Vagina (tissue), 2 donors: ENCODE measurements at regions not wholly inside any gene's neighbourhood (a gene's known extent, or its start where the extent isn't known, plus 50 kb on each side); places are given as distances from the start of the nearest gene placed in this dataset.

ENCODE experiments used
- POLR2A ChIP-seq, 2 donors: fragments of 450-650 bp; IDR thresholded peaks; one replicate each; pipeline ENCODE4 v1.6.1; 2017; ENCODE audit warnings: antibody characterized with exemption in 2 of 2, mild to moderate bottlenecking in 2 of 2, moderate library complexity in 2 of 2
- POLR2AphosphoS5 ChIP-seq, 2 donors: sonication (generic); formaldehyde crosslinking; IDR thresholded peaks; one replicate each; pipeline ENCODE4 v1.9.0; 2017; ENCODE audit warnings: antibody characterized with exemption in 2 of 2, mild to moderate bottlenecking in 2 of 2, low read depth in 1 of 2; ENCODE audit not compliant: insufficient read depth in 1 of 2
- TF ChIP-seq, protein P1 (sequence below), 3 experiments: fragments of 450-650 bp in 2 of 3; fragments of 200-600 bp in 1 of 3; sonication (generic) in 1 of 3; IDR thresholded peaks; one replicate each; pipeline ENCODE4 v1.5.1; 2017 to 2019; ENCODE audit warnings: antibody characterized with exemption in 3 of 3, mild to moderate bottlenecking in 2 of 3, moderate library complexity in 2 of 3

DNA sequence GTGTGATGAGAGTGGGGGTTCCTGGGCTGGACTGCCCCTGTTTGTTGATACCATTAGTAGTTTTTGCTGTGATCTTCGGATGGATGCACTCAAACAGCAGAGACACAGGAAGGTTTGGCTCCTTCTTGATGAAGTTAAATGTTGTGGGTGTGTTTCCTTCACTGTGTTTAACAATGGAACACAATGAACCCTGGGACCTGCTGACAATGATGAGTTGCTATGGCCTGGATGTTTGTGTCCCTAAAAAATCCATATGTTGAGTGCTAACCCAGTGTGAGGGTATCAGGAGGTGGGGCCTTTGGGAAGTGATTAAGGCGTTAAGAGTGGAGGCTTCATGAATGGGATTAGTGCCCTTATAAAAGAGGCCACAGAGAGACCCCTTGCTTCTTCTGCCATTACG, 237.4 kb upstream of the HS6ST1 start:
- TF ChIP-seq, protein P1, sequence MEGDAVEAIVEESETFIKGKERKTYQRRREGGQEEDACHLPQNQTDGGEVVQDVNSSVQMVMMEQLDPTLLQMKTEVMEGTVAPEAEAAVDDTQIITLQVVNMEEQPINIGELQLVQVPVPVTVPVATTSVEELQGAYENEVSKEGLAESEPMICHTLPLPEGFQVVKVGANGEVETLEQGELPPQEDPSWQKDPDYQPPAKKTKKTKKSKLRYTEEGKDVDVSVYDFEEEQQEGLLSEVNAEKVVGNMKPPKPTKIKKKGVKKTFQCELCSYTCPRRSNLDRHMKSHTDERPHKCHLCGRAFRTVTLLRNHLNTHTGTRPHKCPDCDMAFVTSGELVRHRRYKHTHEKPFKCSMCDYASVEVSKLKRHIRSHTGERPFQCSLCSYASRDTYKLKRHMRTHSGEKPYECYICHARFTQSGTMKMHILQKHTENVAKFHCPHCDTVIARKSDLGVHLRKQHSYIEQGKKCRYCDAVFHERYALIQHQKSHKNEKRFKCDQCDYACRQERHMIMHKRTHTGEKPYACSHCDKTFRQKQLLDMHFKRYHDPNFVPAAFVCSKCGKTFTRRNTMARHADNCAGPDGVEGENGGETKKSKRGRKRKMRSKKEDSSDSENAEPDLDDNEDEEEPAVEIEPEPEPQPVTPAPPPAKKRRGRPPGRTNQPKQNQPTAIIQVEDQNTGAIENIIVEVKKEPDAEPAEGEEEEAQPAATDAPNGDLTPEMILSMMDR (IDR thresholded peaks at IDR 0.05), result no peak
- TF ChIP-seq POLR2A (IDR thresholded peaks at IDR 0.05) (no peak), POLR2AphosphoS5 (IDR thresholded peaks at IDR 0.05; ENCODE audit: insufficient read depth in 1 of 2, low read depth in 1 of 2) (no peak)
